Psoas muscle (tissue), 7 donors: ENCODE measurements at regions not wholly inside any gene's neighbourhood (a gene's known extent, or its start where the extent isn't known, plus 50 kb on each side); places are given as distances from the start of the nearest gene placed in this dataset.

Source experiments
- ATAC-seq, 4 donors: fragments of 200-7000 bp; cut with Tn5 transposase; one replicate each; pipeline ENCODE4 v1.9.1; 2020; ENCODE audit warnings: moderate library complexity in 3 of 4, mild to moderate bottlenecking in 2 of 4
- DNase-seq, 2 donors: peaks; one replicate each; pipeline ENCODE4 v3.0.0-alpha.2; 2020
- H3K27ac ChIP-seq: fragments of 200-600 bp; one replicate; pipeline ENCODE4 v1.8.0; 2022
- H3K27me3 ChIP-seq, 3 donors: fragments of 200-600 bp in 1 of 3; one replicate each; pipeline versions ENCODE4 v1.6.1 to v1.8.0; 2013 to 2022; ENCODE audit warnings: low read length in 2 of 3, mild to moderate bottlenecking in 2 of 3, moderate library complexity in 1 of 3; ENCODE audit not compliant: insufficient read depth in 3 of 3
- H3K36me3 ChIP-seq, 2 donors: fragments of 200-600 bp in 1 of 2; one replicate each; pipeline versions ENCODE4 v1.6.1 to v1.8.0; 2013 to 2022; ENCODE audit warnings: low read depth in 1 of 2, mild to moderate bottlenecking in 1 of 2, moderate library complexity in 1 of 2; ENCODE audit not compliant: insufficient read depth in 1 of 2
- H3K4me1 ChIP-seq: fragments of 200-600 bp; one replicate; pipeline ENCODE4 v1.8.0; 2022
- H3K4me3 ChIP-seq: fragments of 200-600 bp; one replicate; pipeline ENCODE4 v1.8.0; 2022; ENCODE audit warnings: mild to moderate bottlenecking
- H3K9me3 ChIP-seq: fragments of 200-600 bp; one replicate; pipeline ENCODE4 v1.8.0; 2022
- WGBS, 3 donors: extraction: QIAGEN DNeasy Blood & Tissue Kit; methylation state at CpG; one replicate each; pipeline versions ENCODE4 v1.1.6 to v1.1.7; 2013; 5-methylcytosine and 5-hydroxymethylcytosine counted together
- intact Hi-C, 2 donors: fragments of 100-400 bp; cut with DNase I; formaldehyde crosslinking; loops; one replicate each; pipeline versions ENCODE4 v1.11.0 to v1.14.2; 2022
- TF ChIP-seq, protein P1 (sequence below): fragments of 200-600 bp; IDR thresholded peaks from one replicate; pipeline ENCODE4 v1.8.0; 2022; ENCODE audit warnings: antibody characterized with exemption
- donor health status: healthy with polysubstance abuse.
- donor health status: DM: no; HTN: no; CAD: no; lungs with moderate emphysema.
- donor health status: Bipolar disorder and iron deficiency.
- donor health status: healthy.
- donor health status: DM: yes; HTN: yes; CAD: no.
- donor health status: DM: no; HTN: no; CAD: no.
- donor health status: DM: yes; HTN: yes; CAD: no.

DNA sequence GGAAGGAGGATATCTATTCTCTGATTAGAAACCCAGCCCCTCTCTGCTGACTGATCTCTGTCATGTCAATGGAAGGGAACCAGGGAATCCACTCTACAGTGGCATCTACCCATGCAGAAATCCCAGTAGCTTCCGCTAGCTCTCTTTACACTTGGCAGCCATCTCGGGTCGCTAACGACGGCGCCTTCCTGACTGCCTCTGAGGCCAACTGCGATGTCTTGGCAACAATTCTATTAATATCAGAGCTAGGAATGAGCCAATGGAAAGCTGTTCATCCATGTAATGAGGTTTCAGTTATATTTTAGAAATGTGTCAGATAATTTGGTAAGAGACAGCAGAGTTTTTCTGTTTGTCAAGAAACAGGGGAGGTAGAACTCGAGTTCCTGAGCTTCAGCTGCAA is 67.6 kb upstream of the ATP10B start:
- WGBS, 3 donors: 58 to 68% (median 59%) methylated on average over 8 of the region's 8 CpGs
- intact Hi-C loops: no loop called here

DNA sequence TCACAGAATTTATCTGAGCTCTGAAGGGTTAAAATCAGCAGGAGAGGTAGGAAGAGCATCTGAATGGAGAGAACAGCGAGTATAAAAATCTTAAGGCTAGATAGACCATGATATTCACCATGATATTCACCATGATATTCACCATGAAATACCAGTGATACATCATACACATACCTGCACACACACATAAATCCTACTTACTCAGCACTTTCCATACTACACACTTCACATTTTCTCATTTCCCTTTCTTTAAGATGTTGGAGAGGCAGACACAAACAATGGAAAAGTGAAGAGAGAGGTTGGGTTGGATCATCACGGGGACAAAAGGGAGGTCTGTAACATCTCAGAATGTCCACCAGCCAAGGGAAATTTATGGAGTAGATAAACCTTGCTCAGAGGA is 66.4 kb upstream of the ATP10B start:
- Histone ChIP-seq H3K4me3 (no peak overlapping the region), H3K36me3 (no peaks in the 10 kb centered on the region), H3K27ac (no peak overlapping the region), H3K9me3 (no peaks in the 10 kb centered on the region), H3K27me3 (no peaks in the 10 kb centered on the region), H3K4me1 (no peaks in the 10 kb centered on the region)
- WGBS, 3 donors: 73 to 77% (median 77%) methylated on average over 2 of the region's 2 CpGs
- TF ChIP-seq, protein P1, sequence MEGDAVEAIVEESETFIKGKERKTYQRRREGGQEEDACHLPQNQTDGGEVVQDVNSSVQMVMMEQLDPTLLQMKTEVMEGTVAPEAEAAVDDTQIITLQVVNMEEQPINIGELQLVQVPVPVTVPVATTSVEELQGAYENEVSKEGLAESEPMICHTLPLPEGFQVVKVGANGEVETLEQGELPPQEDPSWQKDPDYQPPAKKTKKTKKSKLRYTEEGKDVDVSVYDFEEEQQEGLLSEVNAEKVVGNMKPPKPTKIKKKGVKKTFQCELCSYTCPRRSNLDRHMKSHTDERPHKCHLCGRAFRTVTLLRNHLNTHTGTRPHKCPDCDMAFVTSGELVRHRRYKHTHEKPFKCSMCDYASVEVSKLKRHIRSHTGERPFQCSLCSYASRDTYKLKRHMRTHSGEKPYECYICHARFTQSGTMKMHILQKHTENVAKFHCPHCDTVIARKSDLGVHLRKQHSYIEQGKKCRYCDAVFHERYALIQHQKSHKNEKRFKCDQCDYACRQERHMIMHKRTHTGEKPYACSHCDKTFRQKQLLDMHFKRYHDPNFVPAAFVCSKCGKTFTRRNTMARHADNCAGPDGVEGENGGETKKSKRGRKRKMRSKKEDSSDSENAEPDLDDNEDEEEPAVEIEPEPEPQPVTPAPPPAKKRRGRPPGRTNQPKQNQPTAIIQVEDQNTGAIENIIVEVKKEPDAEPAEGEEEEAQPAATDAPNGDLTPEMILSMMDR: no peak
- ATAC-seq (no peak), DNase-seq (no peak)
- intact Hi-C loops: no loop called here

More for the DNA sequence above, 67.6 kb upstream of the ATP10B start:
- TF ChIP-seq, protein P1: no peak
- no peak for DNase-seq
- Histone ChIP-seq H3K4me3 (no peak overlapping the region), H3K4me1 (no peaks in the 10 kb centered on the region), H3K36me3 (no peaks in the 10 kb centered on the region), H3K9me3 (no peaks in the 10 kb centered on the region), H3K27ac (no peak overlapping the region), H3K27me3 (no peaks in the 10 kb centered on the region)
- no peak for ATAC-seq

DNA sequence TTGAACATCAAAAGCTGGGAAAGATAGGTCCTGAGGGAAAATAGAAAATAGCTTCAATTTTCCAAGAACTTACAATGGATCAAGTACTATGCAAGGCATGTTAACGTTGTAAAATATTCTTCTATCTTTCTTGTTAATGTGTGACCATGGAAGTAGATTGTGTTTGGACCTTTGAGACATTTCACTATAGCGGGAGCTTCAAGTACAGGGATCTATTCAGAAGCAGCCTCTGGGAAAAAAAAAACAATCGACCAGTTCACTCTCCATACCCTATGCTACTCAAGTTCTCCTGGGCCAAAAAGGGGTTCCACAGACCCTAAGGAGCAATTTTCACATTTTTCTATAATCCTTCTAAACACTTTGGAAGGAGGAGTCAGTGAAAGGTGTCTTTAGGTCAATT is 54.1 kb upstream of the ATP10B start:
- Histone ChIP-seq H3K36me3 (no peaks in the 10 kb centered on the region), H3K9me3 (no peaks in the 10 kb centered on the region), H3K27ac (no peak overlapping the region), H3K27me3 (no peaks in the 10 kb centered on the region), H3K4me1 (no peaks in the 10 kb centered on the region), H3K4me3 (no peak overlapping the region)
- intact Hi-C loops: no loop called here
- no peak for ATAC-seq
- DNase-seq: no peak
- 67 to 71% (median 69%) methylated on average over 3 of the region's 3 CpGs for WGBS, 3 donors
- TF ChIP-seq, protein P1: no peak

DNA sequence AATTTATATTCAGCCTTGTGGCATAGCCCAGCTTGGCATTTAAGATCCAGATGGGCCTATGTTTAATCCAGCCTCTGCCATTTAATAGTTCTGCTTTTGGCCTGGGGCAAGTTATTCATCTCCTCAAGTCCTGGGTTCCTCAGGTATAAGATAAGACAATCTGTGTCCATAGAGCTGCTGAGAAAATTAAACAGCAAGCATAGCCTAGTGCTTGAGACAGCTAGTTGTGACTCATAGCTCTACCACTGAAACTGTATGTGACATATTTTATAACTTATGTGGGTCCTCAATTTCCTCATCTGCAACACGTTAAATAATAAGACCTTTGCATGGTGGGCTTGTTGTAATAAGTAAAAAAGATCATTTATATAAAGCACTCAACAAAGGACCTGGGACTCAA is 53.3 kb upstream of the ATP10B start:
- Histone ChIP-seq H3K9me3 (no peaks in the 10 kb centered on the region), H3K27me3 (no peaks in the 10 kb centered on the region), H3K4me3 (no peak overlapping the region), H3K27ac (no peak overlapping the region), H3K4me1 (no peaks in the 10 kb centered on the region), H3K36me3 (no peaks in the 10 kb centered on the region)
- DNase-seq: no peak
- no peak for ATAC-seq
- intact Hi-C loops: no loop called here
- WGBS, 3 donors: 77 to 84% (median 79%) methylated on average over 1 of the region's 1 CpG
- TF ChIP-seq, protein P1: no peak

DNA sequence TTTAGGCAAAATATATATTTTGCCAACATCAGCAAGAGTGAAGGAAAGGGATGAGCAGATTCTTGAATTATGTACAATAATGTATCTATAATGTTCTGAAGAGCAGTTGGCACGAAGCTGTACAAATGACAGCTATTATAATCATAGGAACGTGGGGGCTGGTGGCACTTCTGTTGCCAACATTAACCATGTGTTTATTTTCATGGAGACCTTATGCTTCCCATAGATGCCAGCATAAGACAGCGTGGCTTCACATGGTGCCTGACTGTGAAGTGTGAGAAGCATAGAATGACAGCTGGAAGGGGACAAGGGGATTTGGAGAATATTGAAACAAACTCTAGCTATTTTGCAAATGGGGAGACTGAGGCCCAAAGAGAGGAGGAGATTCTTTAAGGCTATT is 52.6 kb upstream of the ATP10B start:
- no peaks in the 10 kb centered on the region for H3K4me1 ChIP-seq
- H3K27me3 ChIP-seq: no peaks in the 10 kb centered on the region
- DNase-seq (no peak), ATAC-seq (no peak)
- no peaks in the 10 kb centered on the region for H3K36me3 ChIP-seq
- 33 to 51% (median 39%) methylated on average over 3 of the region's 3 CpGs for WGBS, 3 donors
- no peaks in the 10 kb centered on the region for H3K9me3 ChIP-seq
- TF ChIP-seq, protein P1: no peak
- no peak overlapping the region for H3K27ac ChIP-seq
- intact Hi-C loops: no loop called here
- H3K4me3 ChIP-seq: no peak overlapping the region
